ENCODE measurements at regions not wholly inside any gene's neighbourhood (a gene's known extent, or its start where the extent isn't known, plus 50 kb on each side); places are given as distances from the start of the nearest gene placed in this dataset.
A peak's percentile ranks its signal among the peaks of the same experiment; 100 is the strongest.

DNA sequence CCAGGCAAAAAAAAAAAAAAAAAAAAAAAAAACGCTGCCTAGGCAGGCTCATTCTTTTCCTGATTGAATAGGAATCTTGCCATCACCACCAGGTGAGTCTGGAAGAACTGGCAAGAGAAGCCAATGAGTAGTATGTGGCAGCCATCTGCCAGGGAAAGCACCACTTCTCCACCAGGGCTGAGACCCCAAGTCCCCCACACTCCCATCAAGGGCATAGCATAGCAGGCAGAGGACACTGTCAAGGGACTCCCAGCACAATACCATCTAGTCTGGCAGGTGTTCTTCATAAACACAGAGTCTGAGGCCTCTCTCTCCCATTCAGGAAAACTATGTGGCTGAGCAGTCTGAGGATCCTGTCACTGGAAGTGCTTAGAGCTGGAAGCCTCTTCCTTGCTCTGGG, 538.1 kb upstream of the DSEL start:
- TF ChIP-seq JUND (IDR thresholded peaks at IDR 0.05; ENCODE audit: low read depth): no peak
- in situ Hi-C loops (cut with HindIII; ENCODE audit: low pct_unique_long_range_greater_than_20kb, low sequenced_read_pairs): no loop called here
- no peak for DNase-seq (ENCODE audit: low read depth in 1 of 2, low spot score in 1 of 2)

DNA sequence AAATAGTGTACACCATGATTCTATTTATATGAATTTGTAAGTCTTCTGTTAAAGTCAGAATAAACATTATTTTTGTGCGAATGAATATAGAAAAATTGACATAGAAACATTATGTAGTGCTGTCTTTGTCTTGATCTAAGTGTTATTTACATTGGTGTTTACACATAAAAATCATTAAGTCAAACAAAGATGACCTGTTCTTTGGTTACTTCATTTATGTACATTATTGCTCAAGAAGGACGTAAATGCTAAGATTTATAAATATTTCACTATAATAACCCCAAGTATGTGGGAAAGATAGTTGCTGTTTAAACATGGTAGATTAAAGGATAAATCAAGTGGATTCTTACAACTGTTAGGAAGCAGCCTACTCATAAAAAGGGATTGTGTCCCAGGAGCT, 536.8 kb upstream of the DSEL start:
- in situ Hi-C loops (cut with HindIII; ENCODE audit: low pct_unique_long_range_greater_than_20kb, low sequenced_read_pairs): no loop called here
- DNase-seq (ENCODE audit: low read depth in 1 of 2, low spot score in 1 of 2): no peak
- no peak for TF ChIP-seq JUND (IDR thresholded peaks at IDR 0.05; ENCODE audit: low read depth)

DNA sequence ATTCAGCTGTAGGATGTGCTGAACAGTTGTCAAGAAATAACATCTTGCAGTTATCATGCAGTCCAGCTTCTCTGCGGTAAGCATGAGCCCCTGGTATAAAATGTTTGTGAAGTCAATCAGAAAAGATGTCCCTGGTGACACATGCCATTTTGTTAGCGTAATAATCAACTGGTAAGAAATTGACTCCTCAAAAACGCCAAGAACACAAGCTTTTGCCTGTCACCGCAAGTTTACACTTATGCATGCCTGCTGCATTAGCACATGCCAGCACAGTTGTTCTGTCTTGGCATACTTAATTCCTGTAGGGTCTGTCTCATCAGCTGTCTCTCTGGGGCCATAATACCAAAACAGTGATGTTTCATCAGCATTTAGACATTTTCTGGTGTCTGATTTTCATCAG, 524.8 kb upstream of the DSEL start:
- in situ Hi-C loops (cut with HindIII; ENCODE audit: low pct_unique_long_range_greater_than_20kb, low sequenced_read_pairs): no loop called here
- no peak for DNase-seq (ENCODE audit: low read depth in 1 of 2, low spot score in 1 of 2)
- no peak for TF ChIP-seq JUND (IDR thresholded peaks at IDR 0.05; ENCODE audit: low read depth)

DNA sequence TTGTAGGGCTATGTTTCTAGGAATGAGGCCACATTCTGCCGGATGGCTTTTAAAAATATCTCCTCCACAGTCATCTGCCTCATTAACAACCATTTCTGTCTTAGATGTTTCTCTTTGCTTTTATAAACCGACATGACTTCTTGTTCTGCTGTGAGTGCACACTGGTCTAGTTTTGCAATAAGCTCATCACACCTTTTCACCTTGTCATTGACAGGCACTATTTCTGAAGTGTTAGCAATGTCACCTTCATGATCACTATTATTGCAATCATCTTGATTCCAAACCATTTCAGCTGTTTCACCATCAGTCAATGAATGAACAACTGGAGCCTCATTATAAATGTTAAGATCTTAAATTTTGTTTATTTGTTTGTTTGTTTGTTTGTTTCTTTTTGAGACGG, 523.7 kb upstream of the DSEL start:
- DNase-seq (ENCODE audit: low read depth in 1 of 2, low spot score in 1 of 2): no peak
- in situ Hi-C loops (cut with HindIII; ENCODE audit: low pct_unique_long_range_greater_than_20kb, low sequenced_read_pairs): no loop called here
- no peak for TF ChIP-seq JUND (IDR thresholded peaks at IDR 0.05; ENCODE audit: low read depth)

DNA sequence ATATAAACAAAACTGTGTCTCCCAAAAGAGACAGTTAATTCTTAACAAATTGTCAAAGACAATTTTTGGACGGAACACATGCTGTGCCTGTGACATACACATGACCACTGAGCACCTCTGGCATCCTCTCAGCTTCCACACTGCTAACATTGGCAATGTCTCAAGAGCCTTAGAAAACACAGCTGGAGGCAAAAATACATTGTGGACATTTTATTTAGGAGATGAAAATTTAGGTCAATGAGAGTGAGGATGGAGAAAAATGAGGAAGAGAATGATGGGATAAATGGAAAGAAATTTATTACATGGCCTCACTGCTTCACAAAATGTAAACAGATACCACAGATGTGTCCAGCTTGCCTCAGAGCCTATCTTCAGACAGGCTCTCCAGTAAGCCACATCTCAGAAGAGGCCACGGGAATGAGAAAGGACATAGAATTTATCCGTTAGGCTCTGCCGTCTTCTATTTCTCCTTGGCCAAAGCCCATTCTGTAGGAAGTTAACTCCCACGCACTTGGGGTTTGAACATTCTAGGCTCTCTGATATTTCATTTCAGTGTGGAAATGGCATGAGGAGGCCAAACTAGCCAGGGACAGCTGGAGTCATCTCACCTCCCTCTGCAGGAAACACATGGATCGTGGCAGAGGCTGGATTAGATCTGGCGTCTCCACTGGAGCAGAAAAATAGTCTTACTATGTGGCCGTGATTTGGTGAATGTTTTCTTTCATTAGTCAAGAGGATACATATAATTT, 519.4 kb upstream of the DSEL start:
- in situ Hi-C loops (cut with HindIII; ENCODE audit: low pct_unique_long_range_greater_than_20kb, low sequenced_read_pairs): no loop called here
- DNase-seq (ENCODE audit: low read depth in 1 of 2, low spot score in 1 of 2): no peak
- no peak for TF ChIP-seq JUND (IDR thresholded peaks at IDR 0.05; ENCODE audit: low read depth)

DNA sequence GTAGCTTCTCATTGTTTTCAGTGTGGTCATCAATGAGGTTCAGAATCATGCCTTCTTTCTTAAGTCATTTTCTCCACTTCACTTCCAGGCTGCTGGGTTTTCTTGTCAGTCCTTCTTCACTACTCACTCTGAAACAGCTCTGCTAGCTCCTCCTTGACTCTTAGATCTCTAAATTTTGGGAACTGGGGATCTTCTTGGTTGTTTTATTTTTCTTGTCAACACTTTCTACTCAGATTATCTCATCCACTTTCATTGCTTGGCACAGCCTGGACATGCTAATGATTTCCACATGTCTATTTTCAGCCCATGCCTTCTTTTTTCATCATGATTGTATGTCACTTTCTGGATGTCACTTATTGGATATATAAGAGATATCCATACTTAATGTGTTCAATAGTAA, 517.8 kb upstream of the DSEL start:
- in situ Hi-C loops (cut with HindIII; ENCODE audit: low pct_unique_long_range_greater_than_20kb, low sequenced_read_pairs): no loop called here
- TF ChIP-seq JUND (IDR thresholded peaks at IDR 0.05; ENCODE audit: low read depth): no peak
- no peak for DNase-seq (ENCODE audit: low read depth in 1 of 2, low spot score in 1 of 2)

DNA sequence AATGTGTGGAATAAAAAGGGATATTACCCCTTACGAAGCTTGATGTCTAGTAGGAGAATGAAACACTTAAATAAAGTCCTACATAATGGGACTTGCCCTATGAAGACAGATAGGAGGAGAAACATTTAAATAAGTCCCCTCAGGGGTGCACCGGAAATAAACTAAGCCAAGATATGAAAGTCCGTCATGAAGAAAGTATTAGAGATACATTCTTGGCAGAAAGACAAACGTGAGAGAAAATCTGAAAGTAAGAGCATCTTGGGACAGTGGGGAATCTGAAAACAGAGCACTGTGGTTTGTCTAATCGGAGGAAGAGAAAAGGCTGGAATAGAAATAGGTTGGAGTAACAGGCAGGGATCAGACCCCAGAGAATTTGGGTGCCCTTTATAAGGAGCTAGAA, 516.9 kb upstream of the DSEL start:
- no peak for TF ChIP-seq JUND (IDR thresholded peaks at IDR 0.05; ENCODE audit: low read depth)
- in situ Hi-C loops (cut with HindIII; ENCODE audit: low pct_unique_long_range_greater_than_20kb, low sequenced_read_pairs): no loop called here
- no peak for DNase-seq (ENCODE audit: low read depth in 1 of 2, low spot score in 1 of 2)

DNA sequence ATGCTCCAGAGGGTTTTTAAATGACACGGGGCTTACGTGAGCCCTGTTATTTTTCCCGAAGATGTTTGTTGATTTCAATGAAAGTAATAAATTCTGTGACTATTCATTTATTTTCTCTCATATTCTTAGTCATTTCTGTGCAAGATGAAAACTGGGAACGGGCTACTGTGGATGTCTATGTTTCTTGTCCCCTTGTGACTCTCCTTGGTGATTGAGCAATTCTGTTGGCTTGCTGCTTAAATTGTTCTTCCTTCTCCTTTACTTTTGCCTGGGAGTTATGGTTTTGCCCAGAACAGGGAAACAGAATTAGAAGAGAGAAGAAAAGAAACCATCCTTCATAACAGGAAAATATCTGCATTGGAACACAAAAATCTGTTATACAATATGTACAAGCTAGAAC, 508.2 kb upstream of the DSEL start:
- in situ Hi-C loops (cut with HindIII; ENCODE audit: low pct_unique_long_range_greater_than_20kb, low sequenced_read_pairs): no loop called here
- no peak for DNase-seq (ENCODE audit: low read depth in 1 of 2, low spot score in 1 of 2)
- no peak for TF ChIP-seq JUND (IDR thresholded peaks at IDR 0.05; ENCODE audit: low read depth)

DNA sequence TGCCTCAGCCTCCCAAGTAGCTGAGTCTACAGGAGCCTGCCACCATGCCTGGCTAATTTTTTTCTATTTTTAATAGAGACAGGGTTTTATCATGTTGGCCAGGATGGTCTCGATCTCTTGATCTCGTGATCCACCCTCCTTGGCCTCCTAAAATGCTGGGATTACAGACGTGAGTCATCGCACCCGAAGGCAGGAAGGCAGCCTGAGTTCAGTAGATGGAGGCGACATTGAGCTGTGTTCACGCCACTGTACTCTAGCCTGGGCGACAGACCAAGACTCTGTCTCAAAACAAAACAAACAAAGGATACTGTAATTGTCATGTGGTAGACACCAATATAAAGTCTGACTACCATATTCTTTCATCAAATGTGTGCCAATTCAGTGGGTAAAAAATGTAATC, 500.9 kb upstream of the DSEL start:
- DNase-seq (ENCODE audit: low read depth in 1 of 2, low spot score in 1 of 2): peak in 1 of 2 experiments; percentile 19
- TF ChIP-seq JUND (IDR thresholded peaks at IDR 0.05; ENCODE audit: low read depth): no peak
- in situ Hi-C loops (cut with HindIII; ENCODE audit: low pct_unique_long_range_greater_than_20kb, low sequenced_read_pairs): no loop called here

DNA sequence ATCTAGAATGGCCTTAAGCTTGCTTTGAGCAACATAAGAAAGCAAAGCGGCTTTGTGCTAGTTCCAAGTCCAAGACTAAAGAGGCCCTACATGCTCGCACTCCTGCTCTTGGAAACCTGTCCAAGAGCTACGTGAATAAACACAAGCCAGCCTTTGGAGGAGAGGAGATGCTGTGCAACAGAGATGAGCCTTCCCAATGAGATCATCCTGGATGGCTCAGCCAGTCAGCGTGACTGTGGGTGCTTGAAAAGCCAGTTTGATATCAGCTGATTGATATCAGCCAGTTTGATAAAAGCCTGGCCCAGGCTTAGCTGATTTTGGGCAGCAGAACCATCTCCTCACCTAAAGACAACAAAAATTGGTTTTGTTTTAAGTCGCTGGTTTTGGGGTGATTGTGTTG, 481.0 kb upstream of the DSEL start:
- in situ Hi-C loops (cut with HindIII; ENCODE audit: low pct_unique_long_range_greater_than_20kb, low sequenced_read_pairs): no loop called here
- DNase-seq (ENCODE audit: low read depth in 1 of 2, low spot score in 1 of 2): no peak
- TF ChIP-seq JUND (IDR thresholded peaks at IDR 0.05; ENCODE audit: low read depth): no peak

DNA sequence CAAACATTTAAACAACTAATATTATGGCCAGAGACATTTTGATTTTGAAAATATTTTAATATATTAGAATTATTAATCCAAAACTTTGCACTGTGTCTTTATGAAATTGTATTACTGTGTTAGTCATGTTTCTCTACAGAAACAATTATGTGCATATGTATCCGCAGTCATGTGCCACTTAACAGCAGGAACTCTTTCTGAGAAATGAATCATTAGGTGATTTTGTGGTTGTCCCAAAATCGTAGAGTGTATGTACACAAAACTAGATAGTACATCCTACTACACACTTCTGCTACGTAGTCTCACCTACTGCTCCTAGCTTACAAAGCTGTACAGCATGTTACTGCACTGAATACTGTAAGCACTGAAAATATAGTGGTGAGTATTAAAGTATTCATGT, 479.2 kb upstream of the DSEL start:
- DNase-seq (ENCODE audit: low read depth in 1 of 2, low spot score in 1 of 2): no peak
- TF ChIP-seq JUND (IDR thresholded peaks at IDR 0.05; ENCODE audit: low read depth): no peak
- in situ Hi-C loops (cut with HindIII; ENCODE audit: low pct_unique_long_range_greater_than_20kb, low sequenced_read_pairs): no loop called here

DNA sequence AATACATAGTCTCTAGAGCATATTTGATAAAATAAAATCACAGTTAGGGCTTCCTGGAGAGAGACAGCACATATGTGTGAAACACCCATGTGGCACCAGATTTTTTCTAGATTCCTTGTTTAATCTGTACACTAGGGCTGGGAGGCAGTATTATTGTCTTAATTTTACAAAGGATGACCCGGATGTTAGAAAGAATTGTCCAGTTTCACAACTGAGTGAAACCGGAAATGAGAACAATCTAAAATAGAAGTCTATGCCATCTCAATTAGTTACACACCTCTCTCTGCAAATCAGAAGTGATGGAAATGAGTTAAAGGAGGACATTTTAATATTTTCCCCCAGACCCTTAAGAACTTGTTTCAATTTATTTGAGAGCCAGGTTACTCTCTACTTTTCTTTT, 463.7 kb upstream of the DSEL start:
- in situ Hi-C loops (cut with HindIII; ENCODE audit: low pct_unique_long_range_greater_than_20kb, low sequenced_read_pairs): no loop called here
- TF ChIP-seq JUND (IDR thresholded peaks at IDR 0.05; ENCODE audit: low read depth): no peak
- no peak for DNase-seq (ENCODE audit: low read depth in 1 of 2, low spot score in 1 of 2)

DNA sequence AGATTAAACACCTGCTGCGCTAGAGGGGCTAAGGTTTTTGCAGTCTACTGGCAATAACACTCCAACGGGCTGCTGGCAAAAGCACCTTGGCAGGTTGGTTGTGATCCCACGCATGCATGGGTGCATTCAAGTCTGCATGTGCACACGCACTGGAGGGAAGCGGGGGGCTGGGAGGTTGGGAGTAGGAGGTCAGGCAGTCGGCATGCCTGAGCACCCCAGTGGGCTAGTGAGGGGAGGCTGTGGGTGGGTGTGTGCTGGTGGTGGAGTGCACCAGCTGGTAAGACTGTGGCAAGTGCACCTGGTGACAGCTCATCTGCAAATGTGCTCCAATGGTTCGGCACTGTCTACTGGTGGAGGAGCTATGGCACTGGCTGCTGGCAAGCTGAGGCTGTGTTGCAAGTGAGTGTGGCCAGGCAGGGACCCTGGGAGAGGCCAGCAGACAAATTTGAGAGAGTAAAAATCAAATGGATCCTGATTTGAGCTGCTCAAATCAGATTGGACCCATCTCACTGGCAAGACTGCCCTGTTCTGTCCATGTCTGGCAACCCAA, 460.6 kb upstream of the DSEL start:
- DNase-seq (ENCODE audit: low read depth in 1 of 2, low spot score in 1 of 2): no peak
- no peak for TF ChIP-seq JUND (IDR thresholded peaks at IDR 0.05; ENCODE audit: low read depth)
- in situ Hi-C loops (cut with HindIII; ENCODE audit: low pct_unique_long_range_greater_than_20kb, low sequenced_read_pairs): no loop called here

DNA sequence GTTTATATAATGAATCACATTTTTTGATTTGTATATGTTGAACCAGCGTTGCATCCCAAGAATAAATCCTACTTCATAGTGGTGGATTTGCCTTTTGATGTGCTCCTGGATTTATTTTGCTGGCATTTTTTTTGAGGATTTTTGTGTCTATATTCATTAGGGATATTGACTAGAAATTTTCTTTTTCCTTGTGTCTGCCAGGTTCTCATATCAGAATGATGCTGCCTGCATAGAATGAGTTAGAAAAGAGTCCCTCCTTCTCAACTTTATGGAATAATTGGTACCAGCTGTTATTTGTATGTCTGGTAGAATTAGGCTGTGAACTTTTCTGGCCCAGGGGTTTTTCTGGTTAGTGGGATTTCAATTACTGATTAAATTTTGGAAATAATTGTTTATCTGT, 457.4 kb upstream of the DSEL start:
- TF ChIP-seq JUND (IDR thresholded peaks at IDR 0.05; ENCODE audit: low read depth): no peak
- DNase-seq (ENCODE audit: low read depth in 1 of 2, low spot score in 1 of 2): no peak
- in situ Hi-C loops (cut with HindIII; ENCODE audit: low pct_unique_long_range_greater_than_20kb, low sequenced_read_pairs): no loop called here
